ENCODE measurements at regions not wholly inside any gene's neighbourhood (a gene's known extent, or its start where the extent isn't known, plus 50 kb on each side); places are given as distances from the start of the nearest gene placed in this dataset.
"Not testable (repeated sequence)": the region's sequence is repeated elsewhere in the genome, so short reads cannot be mapped to it uniquely, and the experiment has no call there.

GRCh38 chr7:3128857-3129490 lies 85.3 kb upstream of the CARD11 start:
- DNase-seq (ENCODE audit: low read depth, low spot score) = no peak
- in situ Hi-C loops (cut with HindIII; ENCODE audit: low pct_unique_long_range_greater_than_20kb, low sequenced_read_pairs) = no loop called here

DNA sequence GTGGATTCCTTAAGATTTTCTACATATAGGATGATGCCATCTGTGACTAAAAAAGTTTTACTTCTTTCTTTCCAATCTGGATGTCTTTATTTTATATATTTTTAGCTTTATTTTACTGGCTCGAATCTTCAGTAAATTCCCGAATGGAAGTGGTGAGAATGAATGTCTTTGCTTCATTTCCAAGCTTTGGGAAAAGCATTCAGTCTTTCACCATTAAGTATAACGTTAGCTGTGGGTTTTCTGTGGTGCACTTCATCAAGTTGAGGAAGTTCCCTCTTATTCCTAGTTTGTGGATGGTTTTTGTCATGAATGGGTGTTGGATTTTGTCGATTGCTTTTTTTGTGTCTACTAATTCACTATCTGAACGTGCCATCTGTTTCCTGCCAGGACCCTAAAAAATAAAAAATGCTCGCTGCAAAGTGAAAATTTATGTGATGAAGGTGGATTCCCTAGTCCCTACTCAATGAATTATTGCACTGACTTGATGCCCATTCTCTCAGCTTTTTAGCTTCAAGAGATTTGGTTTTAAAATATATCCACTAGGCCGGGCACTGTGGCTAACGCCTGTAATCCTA lies 90.2 kb upstream of the CARD11 start:
- in situ Hi-C loops (cut with HindIII; ENCODE audit: low pct_unique_long_range_greater_than_20kb, low sequenced_read_pairs) = no loop called here
- no peak for DNase-seq (ENCODE audit: low read depth, low spot score)

- in situ Hi-C loops (cut with HindIII; ENCODE audit: low pct_unique_long_range_greater_than_20kb, low sequenced_read_pairs) = no loop called here
- peak; percentile 34 for DNase-seq (ENCODE audit: low read depth, low spot score)
These were observed 91.1 kb upstream of the CARD11 start for GRCh38 chr7:3134745-3135144.

DNA sequence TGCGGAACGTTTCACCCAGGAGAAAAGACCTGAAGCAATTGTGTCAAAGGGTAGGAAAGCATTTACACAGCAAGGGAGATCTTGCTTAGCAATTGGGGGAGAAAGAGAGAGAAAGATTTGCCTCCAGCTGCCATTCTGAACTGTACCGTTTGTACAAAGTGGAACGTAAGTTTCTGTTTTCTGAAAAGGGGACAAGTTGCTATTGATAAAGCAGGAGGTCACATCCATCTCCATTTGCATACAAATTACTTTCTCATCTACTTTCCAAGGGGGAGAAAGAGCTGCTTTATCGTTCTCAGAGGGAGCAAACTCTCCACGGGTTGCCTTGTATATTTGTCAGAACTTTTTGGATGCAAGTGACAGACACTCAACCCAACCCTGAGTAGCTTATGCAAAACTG lies 92.0 kb upstream of the CARD11 start:
- in situ Hi-C loops (cut with HindIII; ENCODE audit: low pct_unique_long_range_greater_than_20kb, low sequenced_read_pairs) = no loop called here
- DNase-seq (ENCODE audit: low read depth, low spot score) = no peak

GRCh38 chr7:3138206-3138605 lies 94.5 kb upstream of the CARD11 start:
- in situ Hi-C loops (cut with HindIII; ENCODE audit: low pct_unique_long_range_greater_than_20kb, low sequenced_read_pairs) = no loop called here
- DNase-seq (ENCODE audit: low read depth, low spot score) = no peak

DNA sequence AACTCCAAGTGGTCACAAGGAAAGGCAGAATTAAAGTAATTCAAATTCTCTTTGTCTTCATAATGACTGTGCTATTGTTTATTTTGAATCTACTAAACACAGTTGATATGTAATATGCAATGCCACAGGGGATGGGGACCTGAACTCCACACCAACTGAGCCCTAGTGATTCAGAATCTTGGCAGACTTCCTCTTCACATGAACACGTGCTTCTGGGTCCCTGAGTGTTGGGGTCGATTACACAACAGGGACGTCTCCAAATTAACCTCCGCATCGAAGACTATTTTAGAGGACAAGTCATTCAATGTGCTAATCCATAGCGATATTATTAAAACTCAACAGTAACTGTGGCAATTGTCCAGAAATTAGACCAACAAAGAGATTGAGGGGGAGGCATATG lies 95.3 kb upstream of the CARD11 start:
- no peak for DNase-seq (ENCODE audit: low read depth, low spot score)
- in situ Hi-C loops (cut with HindIII; ENCODE audit: low pct_unique_long_range_greater_than_20kb, low sequenced_read_pairs) = no loop called here

DNA sequence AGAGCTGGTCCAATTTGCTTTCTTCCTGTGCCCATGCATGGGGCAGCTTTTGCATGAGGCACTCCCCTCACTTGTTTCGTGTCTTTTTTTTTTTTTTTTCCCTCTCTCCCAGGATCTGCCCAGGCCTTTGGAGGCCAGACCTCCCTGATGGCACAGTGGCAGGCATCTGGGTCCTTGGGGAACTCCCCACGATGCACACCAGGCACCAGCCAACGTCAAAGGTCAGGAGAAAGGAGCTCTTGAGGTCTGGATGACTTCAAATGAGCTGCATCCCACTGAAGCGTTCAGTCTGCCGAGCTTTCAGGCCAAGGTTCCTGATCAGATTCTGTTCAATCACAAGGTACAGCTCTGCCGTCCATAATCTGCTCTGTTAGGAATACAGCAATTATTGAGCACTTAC lies 97.2 kb upstream of the CARD11 start:
- no peak for DNase-seq (ENCODE audit: low read depth, low spot score)
- in situ Hi-C loops (cut with HindIII; ENCODE audit: low pct_unique_long_range_greater_than_20kb, low sequenced_read_pairs) = no loop called here

GRCh38 chr7:3141326-3141725 lies 97.7 kb upstream of the CARD11 start:
- no peak for DNase-seq (ENCODE audit: low read depth, low spot score)
- in situ Hi-C loops (cut with HindIII; ENCODE audit: low pct_unique_long_range_greater_than_20kb, low sequenced_read_pairs) = no loop called here

GRCh38 chr7:3143869-3144775 lies 100.5 kb upstream of the CARD11 start:
- in situ Hi-C loops (cut with HindIII; ENCODE audit: low pct_unique_long_range_greater_than_20kb, low sequenced_read_pairs) = no loop called here
- no peak for DNase-seq (ENCODE audit: low read depth, low spot score)

DNA sequence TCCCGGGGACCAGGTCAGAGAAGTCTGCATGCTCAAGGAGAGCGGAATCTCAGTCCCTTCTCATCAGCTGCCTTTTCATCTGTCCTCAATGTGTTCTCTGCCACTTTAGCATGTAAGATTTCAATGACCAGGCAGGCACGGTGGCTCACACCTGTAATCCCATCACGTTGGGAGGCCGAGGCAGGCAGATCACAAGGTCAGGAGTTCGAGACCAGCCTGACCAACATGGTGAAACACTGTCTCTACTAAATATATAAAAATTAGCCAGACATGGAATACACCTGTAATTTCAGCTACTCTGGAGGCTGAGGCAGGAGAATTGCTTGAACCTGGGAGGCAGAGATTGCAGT lies 101.1 kb upstream of the CARD11 start:
- in situ Hi-C loops (cut with HindIII; ENCODE audit: low pct_unique_long_range_greater_than_20kb, low sequenced_read_pairs); DNase-seq (ENCODE audit: low read depth, low spot score): not testable (repeated sequence)

GRCh38 chr7:3146571-3147226 lies 103.0 kb upstream of the CARD11 start:
- DNase-seq (ENCODE audit: low read depth, low spot score) = peak; percentile 21
- in situ Hi-C loops (cut with HindIII; ENCODE audit: low pct_unique_long_range_greater_than_20kb, low sequenced_read_pairs) = no loop called here

- DNase-seq (ENCODE audit: low read depth, low spot score); in situ Hi-C loops (cut with HindIII; ENCODE audit: low pct_unique_long_range_greater_than_20kb, low sequenced_read_pairs): not testable (repeated sequence)
These were observed 104.8 kb upstream of the CARD11 start for GRCh38 chr7:3148471-3148870.

- DNase-seq (ENCODE audit: low read depth, low spot score) = no peak
- in situ Hi-C loops (cut with HindIII; ENCODE audit: low pct_unique_long_range_greater_than_20kb, low sequenced_read_pairs) = no loop called here
These were observed 105.7 kb upstream of the CARD11 start for GRCh38 chr7:3149231-3149995.

DNA sequence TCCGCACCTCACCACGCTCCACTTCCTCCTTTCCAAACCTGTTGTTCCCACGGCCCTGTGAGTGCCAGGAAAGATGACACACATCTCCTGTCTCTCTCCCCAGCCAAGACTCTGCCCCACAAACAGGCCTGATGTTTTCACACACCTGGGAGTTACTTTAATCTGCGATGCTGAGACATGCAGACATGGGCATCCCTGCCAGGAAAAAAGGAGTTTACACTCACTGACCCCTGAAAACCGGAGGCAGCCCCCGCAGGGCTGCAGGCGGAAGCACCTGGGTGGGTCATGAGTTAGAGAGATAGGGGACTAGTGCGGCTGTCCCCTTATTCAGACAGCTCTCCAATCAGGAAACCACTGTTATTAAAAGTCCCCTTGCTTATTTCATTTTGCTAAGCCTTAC lies 106.4 kb upstream of the CARD11 start:
- in situ Hi-C loops (cut with HindIII; ENCODE audit: low pct_unique_long_range_greater_than_20kb, low sequenced_read_pairs) = no loop called here
- no peak for DNase-seq (ENCODE audit: low read depth, low spot score)

GRCh38 chr7:3151784-3152183 lies 108.1 kb upstream of the CARD11 start:
- in situ Hi-C loops (cut with HindIII; ENCODE audit: low pct_unique_long_range_greater_than_20kb, low sequenced_read_pairs) = no loop called here
- DNase-seq (ENCODE audit: low read depth, low spot score) = no peak

- in situ Hi-C loops (cut with HindIII; ENCODE audit: low pct_unique_long_range_greater_than_20kb, low sequenced_read_pairs) = no loop called here
- DNase-seq (ENCODE audit: low read depth, low spot score) = no peak
These were observed 109.0 kb upstream of the CARD11 start for GRCh38 chr7:3152714-3153113.

GRCh38 chr7:3153118-3153517 lies 109.5 kb upstream of the CARD11 start:
- in situ Hi-C loops (cut with HindIII; ENCODE audit: low pct_unique_long_range_greater_than_20kb, low sequenced_read_pairs) = no loop called here

GRCh38 chr7:3154317-3154716 lies 110.7 kb upstream of the CARD11 start:
- in situ Hi-C loops (cut with HindIII; ENCODE audit: low pct_unique_long_range_greater_than_20kb, low sequenced_read_pairs) = no loop called here
- no peak for DNase-seq (ENCODE audit: low read depth, low spot score)

More at GRCh38 chr7:3153118-3153517, 109.5 kb upstream of the CARD11 start:
- DNase-seq (ENCODE audit: low read depth, low spot score) = no peak
